ENCODE measurements at regions not wholly inside any gene's neighbourhood (a gene's known extent, or its start where the extent isn't known, plus 50 kb on each side); places are given as distances from the start of the nearest gene placed in this dataset.
A peak's percentile ranks its signal among the peaks of the same experiment; 100 is the strongest.

- no peaks in the 10 kb centered on the region for H3K9me3 ChIP-seq (ENCODE audit: control insufficient read depth, insufficient read depth, low read depth, low read length)
- ChIA-PET CTCF (no interaction called here), POLR2A (no interaction called here)
- TF ChIP-seq ZFHX2 (tag by site-specific recombination; conservative IDR thresholded peaks at IDR 0.05), result peak; percentile 66
- no peak for TF ChIP-seq ZNF416 (tag by site-specific recombination; IDR thresholded peaks at IDR 0.05)
- TF ChIP-seq EGR2 (tag by site-specific recombination; IDR thresholded peaks at IDR 0.05; ENCODE audit: low read depth), result peak; percentile 60; the same call in 1 of the 2 replicates
- H3K4me3 ChIP-seq (ENCODE audit: low read depth, low read length), result no peak overlapping the region
- no peak overlapping the region for H3K27ac ChIP-seq (ENCODE audit: extremely low read depth, low read depth, low read length)
- H3K4me1 ChIP-seq (ENCODE audit: control insufficient read depth, insufficient read depth, low read length), result no peaks in the 10 kb centered on the region
- H3K36me3 ChIP-seq (ENCODE audit: control insufficient read depth in 2 of 2, insufficient read depth in 1 of 2, low read length in 2 of 2), result no peaks in the 10 kb centered on the region
Measured at GRCh38 chr3:194993896-194994295, 277.1 kb downstream of the XXYLT1 start.

- Histone ChIP-seq H3K4me3 (ENCODE audit: low read depth, low read length) (no peak overlapping the region), H3K4me1 (ENCODE audit: control insufficient read depth, insufficient read depth, low read length) (no peaks in the 10 kb centered on the region), H3K36me3 (ENCODE audit: control insufficient read depth in 2 of 2, insufficient read depth in 1 of 2, low read length in 2 of 2) (no peaks in the 10 kb centered on the region), H3K9me3 (ENCODE audit: control insufficient read depth, insufficient read depth, low read depth, low read length) (no peaks in the 10 kb centered on the region), H3K27ac (ENCODE audit: extremely low read depth, low read depth, low read length) (no peak overlapping the region)
- TF ChIP-seq ZNF366 (tag by site-specific recombination; conservative IDR thresholded peaks at IDR 0.05) (no peak), REST (tag by site-specific recombination; IDR thresholded peaks at IDR 0.05) (peak; percentile 65; the same call in 1 of the 2 replicates), ZNF248 (tag by site-specific recombination; IDR thresholded peaks at IDR 0.05) (no peak)
- POLR2A ChIA-PET, result no interaction called here
- CTCF ChIA-PET, result interaction anchor here (0.6 kb wide), 1 partner anchor 174 kb away, joined by 5 read pairs; no protein-coding TSS in a partner anchor
Measured at GRCh38 chr3:194994551-194994981, 276.4 kb downstream of the XXYLT1 start.

- H3K4me1 ChIP-seq (ENCODE audit: control insufficient read depth, insufficient read depth, low read length), result no peaks in the 10 kb centered on the region
- POLR2A ChIA-PET, result no interaction called here
- no peak overlapping the region for H3K4me3 ChIP-seq (ENCODE audit: low read depth, low read length)
- CTCF ChIA-PET, result no interaction called here
- no peak overlapping the region for H3K27ac ChIP-seq (ENCODE audit: extremely low read depth, low read depth, low read length)
- H3K9me3 ChIP-seq (ENCODE audit: control insufficient read depth, insufficient read depth, low read depth, low read length), result no peaks in the 10 kb centered on the region
- no peaks in the 10 kb centered on the region for H3K36me3 ChIP-seq (ENCODE audit: control insufficient read depth in 2 of 2, insufficient read depth in 1 of 2, low read length in 2 of 2)
- TF ChIP-seq ZFHX2 (tag by site-specific recombination; conservative IDR thresholded peaks at IDR 0.05), result no peak
- no peak for TF ChIP-seq ZNF580 (tag by site-specific recombination; IDR thresholded peaks at IDR 0.05)
- TF ChIP-seq ZNF843 (tag by site-specific recombination; IDR thresholded peaks at IDR 0.05), result no peak
- no peak for TF ChIP-seq ZNF785 (tag by site-specific recombination; IDR thresholded peaks at IDR 0.05)
- no peak for TF ChIP-seq ZNF513 (tag by site-specific recombination; IDR thresholded peaks at IDR 0.05)
- no peak for TF ChIP-seq ZNF221 (tag by site-specific recombination; IDR thresholded peaks at IDR 0.05; ENCODE audit: borderline replicate concordance)
- TF ChIP-seq ZBTB20 (tag by site-specific recombination; IDR thresholded peaks at IDR 0.05), result no peak
- TF ChIP-seq PRDM6 (tag by site-specific recombination; IDR thresholded peaks at IDR 0.05), result no peak
- TF ChIP-seq ZBTB26 (tag by site-specific recombination; optimal IDR thresholded peaks at IDR 0.05), result no peak
- TF ChIP-seq ZNF350 (tag by site-specific recombination; IDR thresholded peaks at IDR 0.05), result no peak
- TF ChIP-seq ZNF239 (tag by site-specific recombination; IDR thresholded peaks at IDR 0.05), result no peak
- no peak for TF ChIP-seq ZSCAN18 (tag by site-specific recombination; IDR thresholded peaks at IDR 0.05)
- no peak for TF ChIP-seq ZNF664 (tag by site-specific recombination; IDR thresholded peaks at IDR 0.05)
- TF ChIP-seq ZNF248 (tag by site-specific recombination; IDR thresholded peaks at IDR 0.05), result no peak
Measured at GRCh38 chr3:194995334-194995733, 275.6 kb downstream of the XXYLT1 start.
